ENCODE measurements at regions not wholly inside any gene's neighbourhood (a gene's known extent, or its start where the extent isn't known, plus 50 kb on each side); places are given as distances from the start of the nearest gene placed in this dataset.

GRCh38 chr4:27326991-27327390 is 466.4 kb downstream of the STIM2 start:
- Histone ChIP-seq H3K4me3 (no peak overlapping the region), H3K27ac (no peak overlapping the region), H3K4me1 (no peaks in the 10 kb centered on the region), H3K36me3 (no peaks in the 10 kb centered on the region), H3K27me3 (no peaks in the 10 kb centered on the region), H3K9me3 (no peaks in the 10 kb centered on the region)
- TF ChIP-seq CTCF (IDR thresholded peaks at IDR 0.05), result no peak
- intact Hi-C loops (cut with DNase I), result no loop called here
- no peak for DNase-seq (ENCODE audit: low spot score in 2 of 2)

DNA sequence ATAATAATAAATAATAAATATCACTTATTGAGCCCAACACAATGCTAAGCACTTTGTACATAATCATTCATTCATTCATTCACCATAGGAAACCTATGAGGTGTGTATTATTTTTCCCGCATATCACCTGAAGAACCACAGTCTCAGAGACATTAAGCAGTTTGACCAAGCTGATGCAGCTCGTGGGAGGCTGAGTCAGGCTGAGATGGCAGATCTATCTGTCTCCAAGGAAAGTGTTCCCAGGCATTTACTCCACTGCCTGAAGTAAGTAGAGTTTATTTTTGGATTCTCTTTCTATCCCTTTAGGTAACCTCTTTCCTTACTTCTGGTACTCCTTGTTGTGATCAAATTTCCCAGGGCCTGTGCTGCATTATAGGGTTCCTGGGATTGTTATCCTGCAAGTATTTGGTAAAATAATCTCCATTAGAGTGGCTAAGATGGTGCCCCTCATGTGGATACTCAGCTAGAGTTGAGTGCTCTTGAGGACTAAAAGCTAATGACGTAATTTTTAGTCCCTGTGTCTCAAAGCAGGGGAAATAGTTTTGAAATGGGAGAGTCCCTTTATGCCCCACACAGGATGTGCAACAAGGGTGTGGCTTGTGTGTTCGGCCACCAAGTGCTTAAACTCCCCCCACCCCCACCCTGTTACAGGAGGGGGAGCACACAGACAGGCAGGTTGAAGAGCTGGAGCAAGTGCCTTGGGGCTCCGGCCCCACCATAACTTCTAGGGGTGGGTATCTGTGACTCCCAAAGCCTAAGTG is 467.0 kb downstream of the STIM2 start:
- no peak overlapping the region for H3K4me3 ChIP-seq
- H3K27me3 ChIP-seq, result no peaks in the 10 kb centered on the region
- DNase-seq (ENCODE audit: low spot score in 2 of 2), result no peak
- no peaks in the 10 kb centered on the region for H3K9me3 ChIP-seq
- H3K27ac ChIP-seq, result no peak overlapping the region
- no peaks in the 10 kb centered on the region for H3K36me3 ChIP-seq
- no peaks in the 10 kb centered on the region for H3K4me1 ChIP-seq
- TF ChIP-seq CTCF (IDR thresholded peaks at IDR 0.05), result no peak
- intact Hi-C loops (cut with DNase I), result no loop called here

- no peaks in the 10 kb centered on the region for H3K9me3 ChIP-seq
- TF ChIP-seq CTCF (IDR thresholded peaks at IDR 0.05), result no peak
- H3K36me3 ChIP-seq, result no peaks in the 10 kb centered on the region
- no peak overlapping the region for H3K27ac ChIP-seq
- DNase-seq (ENCODE audit: low spot score in 2 of 2), result no peak
- no peaks in the 10 kb centered on the region for H3K4me1 ChIP-seq
- intact Hi-C loops (cut with DNase I), result no loop called here
- H3K4me3 ChIP-seq, result no peak overlapping the region
- H3K27me3 ChIP-seq, result no peaks in the 10 kb centered on the region
Observed at GRCh38 chr4:27338530-27338929, 477.9 kb downstream of the STIM2 start.

- Histone ChIP-seq H3K27me3 (no peaks in the 10 kb centered on the region), H3K9me3 (no peaks in the 10 kb centered on the region), H3K4me3 (no peak overlapping the region), H3K4me1 (no peaks in the 10 kb centered on the region), H3K36me3 (no peaks in the 10 kb centered on the region), H3K27ac (no peak overlapping the region)
- DNase-seq (ENCODE audit: low spot score in 2 of 2), result no peak
- no peak for TF ChIP-seq CTCF (IDR thresholded peaks at IDR 0.05)
- intact Hi-C loops (cut with DNase I), result no loop called here
Observed at GRCh38 chr4:27343411-27343810, 482.8 kb downstream of the STIM2 start.

DNA sequence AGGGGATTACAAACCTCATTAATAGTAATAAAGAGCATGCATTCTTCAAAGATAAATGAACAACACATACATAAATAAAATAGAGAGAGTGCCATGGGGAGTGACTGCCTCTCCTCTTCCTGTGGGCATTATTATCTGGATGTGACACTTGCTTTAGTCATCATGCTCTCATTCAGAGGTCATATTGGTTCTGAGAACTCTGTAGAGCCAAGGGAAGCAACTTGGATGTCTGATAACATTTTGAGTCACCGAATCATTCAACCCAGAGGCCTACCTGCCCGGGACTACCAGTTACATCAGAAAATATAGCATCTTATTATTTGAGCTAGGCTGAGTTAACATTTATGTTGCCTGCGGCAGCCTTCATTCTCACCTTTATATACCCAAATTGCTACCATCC is 489.5 kb downstream of the STIM2 start:
- Histone ChIP-seq H3K4me1 (no peaks in the 10 kb centered on the region), H3K9me3 (no peaks in the 10 kb centered on the region), H3K27me3 (no peaks in the 10 kb centered on the region), H3K36me3 (no peaks in the 10 kb centered on the region), H3K4me3 (no peak overlapping the region), H3K27ac (no peak overlapping the region)
- intact Hi-C loops (cut with DNase I), result no loop called here
- no peak for DNase-seq (ENCODE audit: low spot score in 2 of 2)
- TF ChIP-seq CTCF (IDR thresholded peaks at IDR 0.05), result no peak

GRCh38 chr4:27357283-27357682 is 496.6 kb downstream of the STIM2 start:
- TF ChIP-seq CTCF (IDR thresholded peaks at IDR 0.05), result peak in 1 of 3 experiments; percentile 40
- Histone ChIP-seq H3K27ac (no peak overlapping the region), H3K4me1 (peaks cover 0 to under 1% of the 10 kb centered on the region in 2 donors), H3K9me3 (no peaks in the 10 kb centered on the region), H3K36me3 (no peaks in the 10 kb centered on the region), H3K4me3 (no peak overlapping the region), H3K27me3 (no peaks in the 10 kb centered on the region)
- no peak for DNase-seq (ENCODE audit: low spot score in 2 of 2)
- intact Hi-C loops (cut with DNase I), result no loop called here

Data from ascending aorta (tissue), 2 donors.